Loucy (cell line): ENCODE measurements at regions not wholly inside any gene's neighbourhood (a gene's known extent, or its start where the extent isn't known, plus 50 kb on each side); places are given as distances from the start of the nearest gene placed in this dataset.

ENCODE experiments used
- H2AFZ ChIP-seq: fragments of 200-600 bp; sonication (generic); 2 replicates; pipeline ENCODE4 v1.6.0; 2016; ENCODE audit warnings: antibody characterized with exemption, mild to moderate bottlenecking, low read length, moderate library complexity
- H3F3A ChIP-seq: fragments of 200-600 bp; 2 replicates; pipeline ENCODE4 v1.6.0; 2016; ENCODE audit warnings: antibody characterized with exemption, low read depth, mild to moderate bottlenecking
- H3K27me3 ChIP-seq: fragments of 200-600 bp; sonication (generic); 2 replicates; pipeline ENCODE4 v1.6.1; 2014; ENCODE audit warnings: low read length, mild to moderate bottlenecking; ENCODE audit not compliant: insufficient read depth, poor library complexity, severe bottlenecking
- H3K36me3 ChIP-seq: fragments of 200-600 bp; sonication (generic); 2 replicates; pipeline ENCODE4 v1.6.1; 2016; ENCODE audit warnings: low read length; ENCODE audit not compliant: insufficient read depth
- H3K4me1 ChIP-seq: fragments of 200-600 bp; sonication (generic); 2 replicates; pipeline ENCODE4 v1.5.1; 2014; ENCODE audit warnings: low read length, mild to moderate bottlenecking; ENCODE audit not compliant: insufficient read depth, poor library complexity, severe bottlenecking
- H3K4me2 ChIP-seq: fragments of 200-600 bp; sonication (generic); 2 replicates; pipeline ENCODE4 v1.6.0; 2014; ENCODE audit warnings: antibody characterized with exemption, low read length, low read depth, mild to moderate bottlenecking; ENCODE audit not compliant: poor library complexity, severe bottlenecking
- H3K4me3 ChIP-seq: fragments of 200-600 bp; sonication (generic); 2 replicates; pipeline ENCODE4 v1.5.1; 2014; ENCODE audit warnings: low read length, mild to moderate bottlenecking, mixed read lengths; ENCODE audit not compliant: poor library complexity, severe bottlenecking
- H3K79me2 ChIP-seq: fragments of 200-600 bp; sonication (generic); 2 replicates; pipeline ENCODE4 v1.6.1; 2014; ENCODE audit warnings: low read length; ENCODE audit not compliant: insufficient read depth
- H3K9ac ChIP-seq: fragments of 200-600 bp; sonication (generic); 2 replicates; pipeline ENCODE4 v1.6.0; 2014; ENCODE audit warnings: mild to moderate bottlenecking, low read depth, low read length, moderate library complexity; ENCODE audit not compliant: poor library complexity, severe bottlenecking
- H3K9me2 ChIP-seq: fragments of 200-600 bp; sonication (generic); replicated peaks from 2 replicates; pipeline ENCODE4 v1.6.1; 2016; ENCODE audit warnings: low read depth, low read length, mixed read lengths
- H3K9me3 ChIP-seq: fragments of 200-600 bp; sonication (generic); 2 replicates; pipeline ENCODE4 v1.6.1; 2014; ENCODE audit warnings: mild to moderate bottlenecking, antibody characterized with exemption, low read length, low read depth; ENCODE audit not compliant: insufficient read depth
- H4K20me1 ChIP-seq: fragments of 200-600 bp; sonication (generic); 2 replicates; pipeline ENCODE4 v1.6.0; 2014; ENCODE audit warnings: antibody characterized with exemption, low read length, mild to moderate bottlenecking; ENCODE audit not compliant: insufficient read depth, poor library complexity, severe bottlenecking
- CTCF ChIP-seq: fragments of 200-600 bp; sonication (generic); conservative IDR thresholded peaks from 2 replicates; pipeline ENCODE4 v1.5.1; 2014; ENCODE audit warnings: mild to moderate bottlenecking, antibody characterized with exemption, low read length
- EZH2phosphoT487 ChIP-seq: fragments of 200-600 bp; IDR thresholded peaks from 2 replicates; pipeline ENCODE4 v1.6.1; 2018; ENCODE audit warnings: antibody characterized with exemption, mild to moderate bottlenecking, moderate library complexity, borderline replicate concordance

GRCh38 chr5:103621548-103621930, 59.0 kb upstream of the NUDT12 start:
- no peaks in the 10 kb centered on the region for H3K9me3 ChIP-seq
- H3F3A ChIP-seq = no peaks in the 10 kb centered on the region
- no peak overlapping the region for H3K9ac ChIP-seq
- no peaks in the 10 kb centered on the region for H3K79me2 ChIP-seq
- H3K27me3 ChIP-seq = no peaks in the 10 kb centered on the region
- H3K4me1 ChIP-seq = no peaks in the 10 kb centered on the region
- no peak overlapping the region for H2AFZ ChIP-seq
- no peak overlapping the region for H3K4me2 ChIP-seq
- no peak overlapping the region for H3K4me3 ChIP-seq
- H4K20me1 ChIP-seq = no peaks in the 10 kb centered on the region
- TF ChIP-seq CTCF = no peak
- no peak for TF ChIP-seq EZH2phosphoT487
- H3K9me2 ChIP-seq = no peaks in the 10 kb centered on the region
- no peaks in the 10 kb centered on the region for H3K36me3 ChIP-seq

- Histone ChIP-seq H3K36me3 (no peaks in the 10 kb centered on the region), H3K9me3 (no peaks in the 10 kb centered on the region), H3K79me2 (no peaks in the 10 kb centered on the region), H3K27me3 (no peaks in the 10 kb centered on the region), H3K4me2 (no peak overlapping the region), H4K20me1 (no peaks in the 10 kb centered on the region), H3F3A (no peaks in the 10 kb centered on the region), H2AFZ (no peak overlapping the region), H3K4me1 (no peaks in the 10 kb centered on the region), H3K9me2 (no peaks in the 10 kb centered on the region), H3K4me3 (no peak overlapping the region), H3K9ac (no peak overlapping the region)
- no peak for TF ChIP-seq CTCF
- no peak for TF ChIP-seq EZH2phosphoT487
These were observed 58.4 kb upstream of the NUDT12 start for GRCh38 chr5:103620851-103621547.

GRCh38 chr5:103617913-103618312, 55.3 kb upstream of the NUDT12 start:
- Histone ChIP-seq H3K9me2 (no peaks in the 10 kb centered on the region), H3K9ac (no peak overlapping the region)
- TF ChIP-seq CTCF = no peak
- no peak for TF ChIP-seq EZH2phosphoT487

More at GRCh38 chr5:103617913-103618312, 55.3 kb upstream of the NUDT12 start:
- Histone ChIP-seq H3K4me3 (no peak overlapping the region), H3F3A (no peaks in the 10 kb centered on the region), H3K79me2 (no peaks in the 10 kb centered on the region), H3K27me3 (no peaks in the 10 kb centered on the region), H3K36me3 (no peaks in the 10 kb centered on the region), H3K9me3 (no peaks in the 10 kb centered on the region), H4K20me1 (no peaks in the 10 kb centered on the region), H3K4me1 (no peaks in the 10 kb centered on the region), H2AFZ (no peak overlapping the region), H3K4me2 (no peak overlapping the region)
